ENCODE measurements at regions not wholly inside any gene's neighbourhood (a gene's known extent, or its start where the extent isn't known, plus 50 kb on each side); places are given as distances from the start of the nearest gene placed in this dataset.

GRCh38 chr6:154909311-154909710, 85.8 kb upstream of the TIAM2 start:
- ChIA-PET RAD21 (ENCODE audit: unreplicated experiment) (no interaction called here), SMC1A (ENCODE audit: uncharacterized antibody, unreplicated experiment) (interaction anchor here (0.6 to 1.2 kb wide), 4 partner anchors 11 to 382 kb away, joined by 3 to 4 read pairs (median 4); no protein-coding TSS in a partner anchor), CTCF (interaction anchor here (1.5 to 2.2 kb wide), 3 partner anchors 18 to 234 kb away, joined by 4 to 8 read pairs (median 7); no protein-coding TSS in a partner anchor), POLR2A (interaction anchor here (1.3 kb wide), 1 partner anchor 14 kb away, joined by 3 read pairs; no protein-coding TSS in a partner anchor)
- H3K4me1 ChIP-seq (ENCODE audit: control insufficient read depth, insufficient read depth, low read length) = no peaks in the 10 kb centered on the region
- no TSS peak for BruUV-seq (replicated peaks)
- no peak overlapping the region for H3K4me3 ChIP-seq
- ATAC-seq = no peak
- H3K9ac ChIP-seq (ENCODE audit: control insufficient read depth, insufficient read depth, low read length) = no peak overlapping the region
- in situ Hi-C loops (cut with MboI) = no loop called here
- FAIRE-seq = no peak
- no peaks in the 10 kb centered on the region for H3K79me2 ChIP-seq (ENCODE audit: control insufficient read depth, insufficient read depth, low read length)
- no peaks in the 10 kb centered on the region for H4K20me1 ChIP-seq (ENCODE audit: control insufficient read depth, insufficient read depth)
- no peak overlapping the region for H3K4me2 ChIP-seq (ENCODE audit: control insufficient read depth, insufficient read depth)
- H3K27me3 ChIP-seq (replicated peaks in 1 of 2; ENCODE audit: control insufficient read depth in 2 of 2, insufficient read depth in 2 of 2, low read length in 1 of 2) = no peaks in the 10 kb centered on the region
- DNase-seq (ENCODE audit: low read depth, low spot score) = no peak
- no peaks in the 10 kb centered on the region for H3K9me3 ChIP-seq (replicated peaks; ENCODE audit: control insufficient read depth, insufficient read depth, low read length)
- intact Hi-C loops (cut with micrococcal nuclease; ENCODE audit: unreplicated experiment) = no loop called here
- 100% methylated on average over 1 of the region's 1 CpG for WGBS (ENCODE audit: insufficient coverage, insufficient replicate concordance, low lambda C conversion rate, missing lambda C conversion rate)
- no peak overlapping the region for H2AFZ ChIP-seq (ENCODE audit: control insufficient read depth, low read depth, low read length)
- TF ChIP-seq PKNOX1 (IDR thresholded peaks at IDR 0.05) (no peak), FOXK2 (IDR thresholded peaks at IDR 0.05) (no peak), NFXL1 (IDR thresholded peaks at IDR 0.05; ENCODE audit: borderline replicate concordance) (no peak), ZBED1 (IDR thresholded peaks at IDR 0.05; ENCODE audit: borderline replicate concordance) (no peak), HDGF (IDR thresholded peaks at IDR 0.05) (no peak), FOS (IDR thresholded peaks at IDR 0.05; ENCODE audit: borderline replicate concordance, extremely low read depth, insufficient read length) (no peak), SIX5 (IDR thresholded peaks at IDR 0.05; ENCODE audit: low read depth, low read length, severe bottlenecking) (no peak), REST (IDR thresholded peaks at IDR 0.05; ENCODE audit: low read depth, low read length) (no peak), JUND (IDR thresholded peaks at IDR 0.05; ENCODE audit: low read depth, low read length) (no peak), TCF7 (IDR thresholded peaks at IDR 0.05; ENCODE audit: borderline replicate concordance) (no peak), WRNIP1 (IDR thresholded peaks at IDR 0.05; ENCODE audit: borderline replicate concordance, low read depth, low read length) (no peak), RELA (IDR thresholded peaks at IDR 0.05; ENCODE audit: borderline replicate concordance, partially characterized antibody) (no peak), SRF (IDR thresholded peaks at IDR 0.05; ENCODE audit: low read depth in 2 of 2, low read length in 2 of 2) (no peak), CHD2 (IDR thresholded peaks at IDR 0.05; ENCODE audit: borderline replicate concordance, low read depth, low read length) (no peak), CEBPZ (IDR thresholded peaks at IDR 0.05; ENCODE audit: low read depth, low read length) (no peak), MTA2 (IDR thresholded peaks at IDR 0.05; ENCODE audit: low read depth) (no peak), GABPA (IDR thresholded peaks at IDR 0.05; ENCODE audit: low read depth) (no peak)
- no peaks in the 10 kb centered on the region; a peak in 1 of 4 replicates for H3K36me3 ChIP-seq (ENCODE audit: control insufficient read depth in 2 of 2, insufficient read depth in 2 of 2, low read length in 1 of 2)
- H3K27ac ChIP-seq (ENCODE audit: control insufficient read depth, insufficient read depth) = no peak overlapping the region

Measured in GM12878 (cell line).